ENCODE measurements at regions not wholly inside any gene's neighbourhood (a gene's known extent, or its start where the extent isn't known, plus 50 kb on each side); places are given as distances from the start of the nearest gene placed in this dataset.

DNA sequence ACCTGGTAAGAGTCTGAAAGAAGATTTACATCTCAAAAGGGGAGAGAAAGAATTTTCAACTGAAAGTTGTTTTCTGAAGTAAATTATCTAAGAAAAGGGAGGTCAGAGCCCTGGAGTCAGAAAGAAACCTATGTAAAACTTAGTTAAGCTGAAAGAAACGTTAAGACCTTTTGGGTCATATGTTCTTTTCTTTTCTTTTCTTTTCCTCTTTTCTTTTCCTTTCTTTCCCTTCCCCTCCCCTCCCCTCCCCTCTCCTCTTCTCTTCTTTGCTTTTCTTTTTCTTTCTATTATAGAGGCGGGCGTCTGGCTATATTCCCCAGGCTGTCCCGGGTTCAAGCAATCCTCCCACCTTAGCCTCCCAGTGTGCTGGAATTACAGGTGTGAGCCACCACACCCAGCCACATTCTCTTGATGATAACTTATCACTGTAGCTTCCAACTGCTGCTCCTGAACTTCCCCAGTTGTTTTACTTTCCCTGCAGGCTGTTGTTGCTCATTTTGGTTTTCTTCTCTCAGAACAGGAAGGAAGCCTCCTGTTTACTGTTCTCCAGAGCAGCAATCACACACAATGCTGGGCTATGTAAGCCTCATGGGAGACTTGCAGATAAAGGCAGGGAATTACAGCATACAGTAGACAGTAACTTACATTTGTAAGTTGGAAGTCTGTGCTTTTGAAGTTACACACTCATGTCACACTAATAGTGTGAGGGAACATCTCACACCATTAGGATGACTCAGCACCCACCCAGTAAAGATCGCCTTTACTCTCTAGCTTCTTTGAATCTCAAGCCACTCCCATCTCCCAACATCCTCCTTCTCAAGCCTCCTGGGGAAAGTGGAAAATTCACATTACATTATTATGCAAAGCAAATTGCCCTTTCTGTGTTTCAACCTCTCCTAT is 2216.6 kb upstream of the WWC1 start:
- TF ChIP-seq, protein P1, sequence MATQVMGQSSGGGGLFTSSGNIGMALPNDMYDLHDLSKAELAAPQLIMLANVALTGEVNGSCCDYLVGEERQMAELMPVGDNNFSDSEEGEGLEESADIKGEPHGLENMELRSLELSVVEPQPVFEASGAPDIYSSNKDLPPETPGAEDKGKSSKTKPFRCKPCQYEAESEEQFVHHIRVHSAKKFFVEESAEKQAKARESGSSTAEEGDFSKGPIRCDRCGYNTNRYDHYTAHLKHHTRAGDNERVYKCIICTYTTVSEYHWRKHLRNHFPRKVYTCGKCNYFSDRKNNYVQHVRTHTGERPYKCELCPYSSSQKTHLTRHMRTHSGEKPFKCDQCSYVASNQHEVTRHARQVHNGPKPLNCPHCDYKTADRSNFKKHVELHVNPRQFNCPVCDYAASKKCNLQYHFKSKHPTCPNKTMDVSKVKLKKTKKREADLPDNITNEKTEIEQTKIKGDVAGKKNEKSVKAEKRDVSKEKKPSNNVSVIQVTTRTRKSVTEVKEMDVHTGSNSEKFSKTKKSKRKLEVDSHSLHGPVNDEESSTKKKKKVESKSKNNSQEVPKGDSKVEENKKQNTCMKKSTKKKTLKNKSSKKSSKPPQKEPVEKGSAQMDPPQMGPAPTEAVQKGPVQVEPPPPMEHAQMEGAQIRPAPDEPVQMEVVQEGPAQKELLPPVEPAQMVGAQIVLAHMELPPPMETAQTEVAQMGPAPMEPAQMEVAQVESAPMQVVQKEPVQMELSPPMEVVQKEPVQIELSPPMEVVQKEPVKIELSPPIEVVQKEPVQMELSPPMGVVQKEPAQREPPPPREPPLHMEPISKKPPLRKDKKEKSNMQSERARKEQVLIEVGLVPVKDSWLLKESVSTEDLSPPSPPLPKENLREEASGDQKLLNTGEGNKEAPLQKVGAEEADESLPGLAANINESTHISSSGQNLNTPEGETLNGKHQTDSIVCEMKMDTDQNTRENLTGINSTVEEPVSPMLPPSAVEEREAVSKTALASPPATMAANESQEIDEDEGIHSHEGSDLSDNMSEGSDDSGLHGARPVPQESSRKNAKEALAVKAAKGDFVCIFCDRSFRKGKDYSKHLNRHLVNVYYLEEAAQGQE (IDR thresholded peaks at IDR 0.05; ENCODE audit: low read depth, low read length) = no peak
- no peak for TF ChIP-seq FOXM1 (IDR thresholded peaks at IDR 0.05; ENCODE audit: low read depth, low read length)
- TF ChIP-seq POLR2A (IDR thresholded peaks at IDR 0.05; ENCODE audit: low read depth, low read length) = no peak
- TF ChIP-seq, protein P2, sequence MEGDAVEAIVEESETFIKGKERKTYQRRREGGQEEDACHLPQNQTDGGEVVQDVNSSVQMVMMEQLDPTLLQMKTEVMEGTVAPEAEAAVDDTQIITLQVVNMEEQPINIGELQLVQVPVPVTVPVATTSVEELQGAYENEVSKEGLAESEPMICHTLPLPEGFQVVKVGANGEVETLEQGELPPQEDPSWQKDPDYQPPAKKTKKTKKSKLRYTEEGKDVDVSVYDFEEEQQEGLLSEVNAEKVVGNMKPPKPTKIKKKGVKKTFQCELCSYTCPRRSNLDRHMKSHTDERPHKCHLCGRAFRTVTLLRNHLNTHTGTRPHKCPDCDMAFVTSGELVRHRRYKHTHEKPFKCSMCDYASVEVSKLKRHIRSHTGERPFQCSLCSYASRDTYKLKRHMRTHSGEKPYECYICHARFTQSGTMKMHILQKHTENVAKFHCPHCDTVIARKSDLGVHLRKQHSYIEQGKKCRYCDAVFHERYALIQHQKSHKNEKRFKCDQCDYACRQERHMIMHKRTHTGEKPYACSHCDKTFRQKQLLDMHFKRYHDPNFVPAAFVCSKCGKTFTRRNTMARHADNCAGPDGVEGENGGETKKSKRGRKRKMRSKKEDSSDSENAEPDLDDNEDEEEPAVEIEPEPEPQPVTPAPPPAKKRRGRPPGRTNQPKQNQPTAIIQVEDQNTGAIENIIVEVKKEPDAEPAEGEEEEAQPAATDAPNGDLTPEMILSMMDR (IDR thresholded peaks at IDR 0.05 in 2 of 3, conservative IDR thresholded peaks at IDR 0.05 in 1 of 3; ENCODE audit: control insufficient read depth in 2 of 3, extremely low read depth in 1 of 3, insufficient read depth in 1 of 3, low read depth in 3 of 3, low read length in 3 of 3) = no peak
- TF ChIP-seq EZH2 (IDR thresholded peaks at IDR 0.05; ENCODE audit: borderline replicate concordance, control insufficient read depth, low read depth, low read length) = no peak
- no peak for TF ChIP-seq SP1 (IDR thresholded peaks at IDR 0.05; ENCODE audit: low read depth, low read length)
- TF ChIP-seq, protein P3, sequence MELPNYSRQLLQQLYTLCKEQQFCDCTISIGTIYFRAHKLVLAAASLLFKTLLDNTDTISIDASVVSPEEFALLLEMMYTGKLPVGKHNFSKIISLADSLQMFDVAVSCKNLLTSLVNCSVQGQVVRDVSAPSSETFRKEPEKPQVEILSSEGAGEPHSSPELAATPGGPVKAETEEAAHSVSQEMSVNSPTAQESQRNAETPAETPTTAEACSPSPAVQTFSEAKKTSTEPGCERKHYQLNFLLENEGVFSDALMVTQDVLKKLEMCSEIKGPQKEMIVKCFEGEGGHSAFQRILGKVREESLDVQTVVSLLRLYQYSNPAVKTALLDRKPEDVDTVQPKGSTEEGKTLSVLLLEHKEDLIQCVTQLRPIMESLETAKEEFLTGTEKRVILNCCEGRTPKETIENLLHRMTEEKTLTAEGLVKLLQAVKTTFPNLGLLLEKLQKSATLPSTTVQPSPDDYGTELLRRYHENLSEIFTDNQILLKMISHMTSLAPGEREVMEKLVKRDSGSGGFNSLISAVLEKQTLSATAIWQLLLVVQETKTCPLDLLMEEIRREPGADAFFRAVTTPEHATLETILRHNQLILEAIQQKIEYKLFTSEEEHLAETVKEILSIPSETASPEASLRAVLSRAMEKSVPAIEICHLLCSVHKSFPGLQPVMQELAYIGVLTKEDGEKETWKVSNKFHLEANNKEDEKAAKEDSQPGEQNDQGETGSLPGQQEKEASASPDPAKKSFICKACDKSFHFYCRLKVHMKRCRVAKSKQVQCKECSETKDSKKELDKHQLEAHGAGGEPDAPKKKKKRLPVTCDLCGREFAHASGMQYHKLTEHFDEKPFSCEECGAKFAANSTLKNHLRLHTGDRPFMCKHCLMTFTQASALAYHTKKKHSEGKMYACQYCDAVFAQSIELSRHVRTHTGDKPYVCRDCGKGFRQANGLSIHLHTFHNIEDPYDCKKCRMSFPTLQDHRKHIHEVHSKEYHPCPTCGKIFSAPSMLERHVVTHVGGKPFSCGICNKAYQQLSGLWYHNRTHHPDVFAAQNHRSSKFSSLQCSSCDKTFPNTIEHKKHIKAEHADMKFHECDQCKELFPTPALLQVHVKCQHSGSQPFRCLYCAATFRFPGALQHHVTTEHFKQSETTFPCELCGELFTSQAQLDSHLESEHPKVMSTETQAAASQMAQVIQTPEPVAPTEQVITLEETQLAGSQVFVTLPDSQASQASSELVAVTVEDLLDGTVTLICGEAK (IDR thresholded peaks at IDR 0.05; ENCODE audit: borderline replicate concordance) = no peak
- TF ChIP-seq, protein P4, sequence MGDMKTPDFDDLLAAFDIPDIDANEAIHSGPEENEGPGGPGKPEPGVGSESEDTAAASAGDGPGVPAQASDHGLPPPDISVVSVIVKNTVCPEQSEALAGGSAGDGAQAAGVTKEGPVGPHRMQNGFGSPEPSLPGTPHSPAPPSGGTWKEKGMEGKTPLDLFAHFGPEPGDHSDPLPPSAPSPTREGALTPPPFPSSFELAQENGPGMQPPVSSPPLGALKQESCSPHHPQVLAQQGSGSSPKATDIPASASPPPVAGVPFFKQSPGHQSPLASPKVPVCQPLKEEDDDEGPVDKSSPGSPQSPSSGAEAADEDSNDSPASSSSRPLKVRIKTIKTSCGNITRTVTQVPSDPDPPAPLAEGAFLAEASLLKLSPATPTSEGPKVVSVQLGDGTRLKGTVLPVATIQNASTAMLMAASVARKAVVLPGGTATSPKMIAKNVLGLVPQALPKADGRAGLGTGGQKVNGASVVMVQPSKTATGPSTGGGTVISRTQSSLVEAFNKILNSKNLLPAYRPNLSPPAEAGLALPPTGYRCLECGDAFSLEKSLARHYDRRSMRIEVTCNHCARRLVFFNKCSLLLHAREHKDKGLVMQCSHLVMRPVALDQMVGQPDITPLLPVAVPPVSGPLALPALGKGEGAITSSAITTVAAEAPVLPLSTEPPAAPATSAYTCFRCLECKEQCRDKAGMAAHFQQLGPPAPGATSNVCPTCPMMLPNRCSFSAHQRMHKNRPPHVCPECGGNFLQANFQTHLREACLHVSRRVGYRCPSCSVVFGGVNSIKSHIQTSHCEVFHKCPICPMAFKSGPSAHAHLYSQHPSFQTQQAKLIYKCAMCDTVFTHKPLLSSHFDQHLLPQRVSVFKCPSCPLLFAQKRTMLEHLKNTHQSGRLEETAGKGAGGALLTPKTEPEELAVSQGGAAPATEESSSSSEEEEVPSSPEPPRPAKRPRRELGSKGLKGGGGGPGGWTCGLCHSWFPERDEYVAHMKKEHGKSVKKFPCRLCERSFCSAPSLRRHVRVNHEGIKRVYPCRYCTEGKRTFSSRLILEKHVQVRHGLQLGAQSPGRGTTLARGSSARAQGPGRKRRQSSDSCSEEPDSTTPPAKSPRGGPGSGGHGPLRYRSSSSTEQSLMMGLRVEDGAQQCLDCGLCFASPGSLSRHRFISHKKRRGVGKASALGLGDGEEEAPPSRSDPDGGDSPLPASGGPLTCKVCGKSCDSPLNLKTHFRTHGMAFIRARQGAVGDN (IDR thresholded peaks at IDR 0.05) = no peak
- no peak for TF ChIP-seq EP300 (IDR thresholded peaks at IDR 0.05; ENCODE audit: borderline replicate concordance in 1 of 2, control insufficient read depth in 1 of 2, low read depth in 2 of 2, low read length in 2 of 2)
- no peak for TF ChIP-seq MEF2A (IDR thresholded peaks at IDR 0.05; ENCODE audit: insufficient read depth, low read depth, low read length)
- TF ChIP-seq, protein P5, sequence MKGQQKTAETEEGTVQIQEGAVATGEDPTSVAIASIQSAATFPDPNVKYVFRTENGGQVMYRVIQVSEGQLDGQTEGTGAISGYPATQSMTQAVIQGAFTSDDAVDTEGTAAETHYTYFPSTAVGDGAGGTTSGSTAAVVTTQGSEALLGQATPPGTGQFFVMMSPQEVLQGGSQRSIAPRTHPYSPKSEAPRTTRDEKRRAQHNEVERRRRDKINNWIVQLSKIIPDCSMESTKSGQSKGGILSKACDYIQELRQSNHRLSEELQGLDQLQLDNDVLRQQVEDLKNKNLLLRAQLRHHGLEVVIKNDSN (IDR thresholded peaks at IDR 0.05; ENCODE audit: borderline replicate concordance, extremely low read length, insufficient read depth, low read depth, low read length) = no peak
- no peak for TF ChIP-seq POLR2AphosphoS5 (IDR thresholded peaks at IDR 0.05; ENCODE audit: low read length)
- TF ChIP-seq NFYA (IDR thresholded peaks at IDR 0.05; ENCODE audit: borderline replicate concordance, low read depth, low read length) = no peak
- TF ChIP-seq HDAC6 (IDR thresholded peaks at IDR 0.05; ENCODE audit: unreplicated experiment) = no peak

Data from GM12878 (cell line).